Activated T-helper 17 cell treated with anti-CD3 and anti-CD28 coated beads, Interleukin-2, amount 50 U/mL, for 72 hours (primary cell): ENCODE measurements at regions not wholly inside any gene's neighbourhood (a gene's known extent, or its start where the extent isn't known, plus 50 kb on each side); places are given as distances from the start of the nearest gene placed in this dataset.
"Not testable (repeated sequence)": the region's sequence is repeated elsewhere in the genome, so short reads cannot be mapped to it uniquely, and the experiment has no call there.

Experiments
- ATAC-seq: fragments of 150-1000 bp; cut with Tn5 transposase; replicated peaks from 2 replicates; pipeline ENCODE4 v1.10.0; 2021; ENCODE audit warnings: mild to moderate bottlenecking, moderate library complexity
- H3K27ac Mint-ChIP-seq: one replicate; pipeline ENCODE4 v1.8.0; 2022; ENCODE audit warnings: mixed read lengths
- H3K27me3 Mint-ChIP-seq: one replicate; pipeline ENCODE4 v1.8.0; 2022; ENCODE audit warnings: mixed read lengths
- H3K36me3 Mint-ChIP-seq: one replicate; pipeline ENCODE4 v1.8.0; 2022; ENCODE audit warnings: low read depth, mild to moderate bottlenecking, mixed read lengths
- H3K4me1 Mint-ChIP-seq: one replicate; pipeline ENCODE4 v1.8.0; 2022; ENCODE audit warnings: mixed read lengths
- H3K4me3 Mint-ChIP-seq: one replicate; pipeline ENCODE4 v1.8.0; 2022; ENCODE audit warnings: mild to moderate bottlenecking, mixed read lengths
- H3K9me3 Mint-ChIP-seq: one replicate; pipeline ENCODE4 v1.8.0; 2022; ENCODE audit warnings: mixed read lengths

DNA sequence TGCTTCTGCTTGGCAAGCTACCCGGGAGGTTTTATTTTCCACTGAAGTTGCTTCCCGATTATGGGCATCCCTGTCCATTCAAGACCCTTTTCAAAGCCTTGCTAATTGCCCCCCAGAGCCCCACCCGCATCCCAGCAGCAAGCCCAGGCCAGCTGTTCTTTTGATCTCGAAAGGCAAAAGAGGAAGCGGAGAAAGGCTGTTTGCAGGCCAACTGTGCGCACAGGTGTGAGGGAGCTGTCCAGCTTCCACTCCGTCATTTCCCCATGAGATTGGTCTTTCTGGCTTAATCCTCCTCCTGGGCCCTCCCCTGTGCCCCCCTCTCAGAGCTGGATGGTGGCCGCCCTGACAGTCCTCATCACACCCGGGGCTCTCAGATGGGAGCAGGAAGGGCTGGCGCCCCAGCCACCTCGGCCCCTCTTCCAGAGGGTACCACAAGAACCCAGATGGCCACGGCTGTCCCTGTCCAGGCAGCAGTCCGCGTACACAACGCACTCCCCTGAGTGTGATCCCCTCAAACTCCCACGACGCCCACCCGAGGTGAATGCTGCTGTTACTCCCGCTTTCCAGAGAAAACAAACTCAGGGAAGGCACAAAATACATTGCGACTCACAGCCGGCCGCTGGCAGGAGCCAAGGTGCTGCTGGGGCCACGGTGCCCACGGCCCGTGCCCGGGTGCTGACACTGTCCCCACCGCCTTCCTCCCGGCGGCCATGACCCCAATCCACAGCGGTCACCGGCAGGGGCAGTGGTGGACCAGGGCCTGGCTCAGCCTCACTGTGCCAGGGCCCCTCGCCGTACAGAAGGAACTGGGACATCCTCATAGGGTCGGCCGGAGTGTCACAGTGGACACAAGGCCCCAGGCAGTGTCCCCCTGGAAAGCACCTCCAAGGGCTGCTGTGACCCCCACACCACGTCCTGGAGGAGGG lies 121.9 kb downstream of the CRYAA start:
- Mint-ChIP-seq H3K4me3 (no peak overlapping the region), H3K4me1 (no peaks in the 10 kb centered on the region), H3K9me3 (no peaks in the 10 kb centered on the region), H3K27me3 (no peaks in the 10 kb centered on the region), H3K27ac (no peak overlapping the region), H3K36me3 (no peaks in the 10 kb centered on the region)
- no peak for ATAC-seq

- no peak overlapping the region for H3K27ac Mint-ChIP-seq
- no peaks in the 10 kb centered on the region for H3K9me3 Mint-ChIP-seq
- H3K4me1 Mint-ChIP-seq, result no peaks in the 10 kb centered on the region
- H3K27me3 Mint-ChIP-seq, result no peaks in the 10 kb centered on the region
- no peak for ATAC-seq
- no peak overlapping the region for H3K4me3 Mint-ChIP-seq
- H3K36me3 Mint-ChIP-seq, result no peaks in the 10 kb centered on the region
These were observed 121.2 kb downstream of the CRYAA start for GRCh38 chr21:43289966-43290365.

DNA sequence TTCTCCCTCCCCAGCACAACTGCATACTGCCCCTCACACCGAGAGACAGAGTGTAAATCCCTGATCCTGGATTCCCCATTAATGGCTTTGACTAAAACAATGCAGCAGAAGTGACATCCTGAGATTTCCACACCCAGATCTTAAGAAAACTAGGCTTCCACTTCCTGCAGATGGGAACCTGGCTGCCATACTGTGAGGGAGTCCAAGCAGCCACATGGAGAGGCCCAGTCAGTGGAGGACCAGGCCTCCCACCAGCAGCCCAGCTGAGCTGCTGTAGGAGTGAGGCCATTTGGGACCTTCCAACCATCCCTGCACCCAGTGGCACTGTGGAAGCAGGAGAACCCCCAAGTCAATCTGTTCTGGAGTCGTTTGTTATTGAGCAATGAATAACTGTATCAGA lies 120.6 kb downstream of the CRYAA start:
- no peak overlapping the region for H3K27ac Mint-ChIP-seq
- no peak overlapping the region for H3K4me3 Mint-ChIP-seq
- no peaks in the 10 kb centered on the region for H3K9me3 Mint-ChIP-seq
- H3K27me3 Mint-ChIP-seq, result no peaks in the 10 kb centered on the region
- no peak for ATAC-seq
- H3K4me1 Mint-ChIP-seq, result no peaks in the 10 kb centered on the region
- H3K36me3 Mint-ChIP-seq, result no peaks in the 10 kb centered on the region

- no peak for ATAC-seq
- Mint-ChIP-seq H3K4me3 (no peak overlapping the region), H3K4me1 (no peaks in the 10 kb centered on the region), H3K27me3 (no peaks in the 10 kb centered on the region), H3K9me3 (no peaks in the 10 kb centered on the region), H3K27ac (no peak overlapping the region), H3K36me3 (no peaks in the 10 kb centered on the region)
These were observed 119.3 kb downstream of the CRYAA start for GRCh38 chr21:43287795-43288755.

DNA sequence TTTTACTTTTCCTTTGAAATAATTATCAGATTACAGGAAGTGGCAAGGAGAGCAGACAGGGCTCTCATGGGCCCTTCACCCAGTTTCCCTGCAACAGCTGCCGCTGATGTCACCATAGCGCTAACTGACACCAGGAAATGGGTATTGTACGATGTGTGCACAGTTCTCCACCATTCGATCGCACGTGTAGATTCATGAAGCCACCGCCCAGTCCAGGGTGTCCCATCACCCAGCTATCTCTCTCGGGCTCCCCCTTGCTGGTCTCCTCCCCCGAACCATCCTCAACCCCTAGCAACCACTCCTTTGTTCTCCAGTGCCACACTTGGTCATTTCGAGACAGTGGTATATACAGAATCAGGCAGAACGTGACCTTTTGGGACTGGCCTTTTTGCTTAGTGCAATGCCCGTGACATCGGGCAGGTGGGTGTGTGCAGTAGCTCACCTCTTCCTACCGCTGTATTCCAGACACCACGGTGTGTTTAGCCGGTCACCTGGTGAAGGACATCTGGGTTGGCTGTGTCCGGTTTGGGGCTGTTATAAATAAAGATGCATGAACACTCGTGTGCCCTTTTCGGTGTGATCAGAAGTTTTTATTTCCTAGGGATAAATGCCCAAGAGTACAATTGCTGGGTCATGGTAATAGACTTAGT lies 118.4 kb downstream of the CRYAA start:
- H3K36me3 Mint-ChIP-seq, result no peaks in the 10 kb centered on the region
- H3K27me3 Mint-ChIP-seq, result no peaks in the 10 kb centered on the region
- H3K27ac Mint-ChIP-seq, result no peak overlapping the region
- no peaks in the 10 kb centered on the region for H3K9me3 Mint-ChIP-seq
- H3K4me1 Mint-ChIP-seq, result no peaks in the 10 kb centered on the region
- no peak overlapping the region for H3K4me3 Mint-ChIP-seq
- peak; percentile 24 for ATAC-seq

GRCh38 chr21:43286196-43286595 lies 117.4 kb downstream of the CRYAA start:
- H3K4me3 Mint-ChIP-seq, result no peak overlapping the region
- ATAC-seq, result no peak
- H3K27ac Mint-ChIP-seq, result no peak overlapping the region

GRCh38 chr21:43284700-43285099 lies 115.9 kb downstream of the CRYAA start:
- Mint-ChIP-seq H3K4me3 (no peak overlapping the region), H3K36me3 (no peaks in the 10 kb centered on the region), H3K9me3 (no peaks in the 10 kb centered on the region), H3K4me1 (no peaks in the 10 kb centered on the region), H3K27ac (no peak overlapping the region), H3K27me3 (no peaks in the 10 kb centered on the region)
- no peak for ATAC-seq

More at GRCh38 chr21:43286196-43286595, 117.4 kb downstream of the CRYAA start:
- H3K9me3 Mint-ChIP-seq, result no peaks in the 10 kb centered on the region
- H3K4me1 Mint-ChIP-seq, result no peaks in the 10 kb centered on the region
- H3K27me3 Mint-ChIP-seq, result no peaks in the 10 kb centered on the region
- no peaks in the 10 kb centered on the region for H3K36me3 Mint-ChIP-seq

- Mint-ChIP-seq H3K9me3 (no peaks in the 10 kb centered on the region), H3K4me3 (no peak overlapping the region), H3K4me1 (no peaks in the 10 kb centered on the region), H3K27ac (no peak overlapping the region), H3K36me3 (no peaks in the 10 kb centered on the region), H3K27me3 (no peaks in the 10 kb centered on the region)
- ATAC-seq, result no peak
These were observed 115.4 kb downstream of the CRYAA start for GRCh38 chr21:43284238-43284637.

- H3K4me1 Mint-ChIP-seq, H3K27me3 Mint-ChIP-seq, ATAC-seq, H3K36me3 Mint-ChIP-seq, H3K27ac Mint-ChIP-seq, H3K9me3 Mint-ChIP-seq, H3K4me3 Mint-ChIP-seq: not testable (repeated sequence)
These were observed 115.1 kb downstream of the CRYAA start for GRCh38 chr21:43283925-43284221.

DNA sequence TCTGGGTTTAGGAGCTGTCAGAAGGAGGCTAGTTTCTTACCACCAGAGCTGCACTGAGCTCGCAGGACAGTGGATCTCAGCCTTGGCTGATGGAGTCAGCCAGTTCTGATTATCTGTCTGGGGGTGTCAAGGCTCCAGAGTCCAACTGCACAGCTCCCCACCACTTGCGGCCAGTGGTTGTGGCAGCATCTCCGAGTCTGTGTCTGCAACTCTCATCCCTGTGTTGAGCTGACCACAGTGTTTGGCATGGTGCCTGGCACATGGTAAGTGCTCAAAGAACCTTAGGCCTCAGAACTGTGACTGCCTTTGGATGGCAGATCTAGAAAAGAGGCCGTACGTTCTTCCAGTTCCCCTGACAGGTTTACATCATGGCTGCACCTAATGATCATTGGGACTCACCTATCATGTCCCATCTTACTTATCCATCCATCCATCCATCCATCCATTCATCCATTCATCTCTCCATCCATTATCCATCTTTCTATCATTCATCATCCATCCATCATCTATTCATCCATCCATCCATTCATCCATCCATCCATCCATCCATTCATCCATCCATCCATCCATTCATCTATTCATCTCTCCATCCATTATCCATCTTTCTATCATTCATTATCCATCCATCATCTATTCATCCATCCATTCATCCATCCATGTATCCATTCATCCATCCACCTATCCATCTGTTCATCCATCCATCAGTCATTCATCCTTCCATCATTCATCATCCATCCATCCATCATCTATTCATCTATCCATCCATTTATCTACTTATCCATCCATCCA lies 114.5 kb downstream of the CRYAA start:
- Mint-ChIP-seq H3K4me3 (no peak overlapping the region), H3K27ac (no peak overlapping the region), H3K4me1 (no peaks in the 10 kb centered on the region), H3K27me3 (no peaks in the 10 kb centered on the region), H3K9me3 (no peaks in the 10 kb centered on the region), H3K36me3 (no peaks in the 10 kb centered on the region)
- ATAC-seq, result no peak

DNA sequence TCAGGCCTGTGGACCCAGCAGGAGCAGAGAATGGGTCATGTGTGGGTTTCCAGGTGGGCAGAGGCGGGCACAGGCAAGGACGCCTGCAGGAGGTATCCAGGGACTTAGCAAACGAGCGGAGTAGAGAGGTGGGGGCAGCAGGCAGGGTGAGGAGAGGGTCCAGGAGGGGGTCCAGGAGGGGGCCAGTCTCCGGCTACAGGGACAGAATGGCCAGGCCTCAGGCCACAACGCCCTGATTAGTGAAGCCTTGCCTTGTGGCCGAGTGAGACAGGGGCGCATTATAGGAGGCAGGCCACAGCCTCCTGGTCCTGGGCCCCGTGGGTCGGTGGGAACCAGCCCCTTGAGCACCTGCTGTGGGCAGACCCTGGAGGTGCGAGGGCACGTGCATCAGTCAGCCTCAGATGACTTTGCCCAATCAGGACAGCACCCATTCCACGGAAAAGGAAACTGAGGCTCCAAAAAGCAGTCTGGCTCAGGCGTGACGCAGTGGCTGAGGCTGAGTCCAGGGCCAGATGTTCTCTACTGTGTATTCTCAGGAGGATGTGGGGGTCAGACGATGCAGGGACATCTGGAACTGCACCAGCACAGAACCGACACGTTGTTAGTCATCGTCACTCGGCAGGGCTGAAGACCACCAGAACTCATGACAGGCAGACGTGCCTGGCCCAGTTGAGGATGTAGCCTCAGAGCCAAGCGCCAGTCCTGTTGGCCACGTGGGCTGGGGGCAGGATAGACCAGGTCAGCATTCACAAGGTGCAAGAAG lies 113.7 kb downstream of the CRYAA start:
- Mint-ChIP-seq H3K27ac (no peak overlapping the region), H3K4me3 (no peak overlapping the region), H3K36me3 (no peaks in the 10 kb centered on the region), H3K9me3 (no peaks in the 10 kb centered on the region), H3K27me3 (no peaks in the 10 kb centered on the region), H3K4me1 (no peaks in the 10 kb centered on the region)
- no peak for ATAC-seq

DNA sequence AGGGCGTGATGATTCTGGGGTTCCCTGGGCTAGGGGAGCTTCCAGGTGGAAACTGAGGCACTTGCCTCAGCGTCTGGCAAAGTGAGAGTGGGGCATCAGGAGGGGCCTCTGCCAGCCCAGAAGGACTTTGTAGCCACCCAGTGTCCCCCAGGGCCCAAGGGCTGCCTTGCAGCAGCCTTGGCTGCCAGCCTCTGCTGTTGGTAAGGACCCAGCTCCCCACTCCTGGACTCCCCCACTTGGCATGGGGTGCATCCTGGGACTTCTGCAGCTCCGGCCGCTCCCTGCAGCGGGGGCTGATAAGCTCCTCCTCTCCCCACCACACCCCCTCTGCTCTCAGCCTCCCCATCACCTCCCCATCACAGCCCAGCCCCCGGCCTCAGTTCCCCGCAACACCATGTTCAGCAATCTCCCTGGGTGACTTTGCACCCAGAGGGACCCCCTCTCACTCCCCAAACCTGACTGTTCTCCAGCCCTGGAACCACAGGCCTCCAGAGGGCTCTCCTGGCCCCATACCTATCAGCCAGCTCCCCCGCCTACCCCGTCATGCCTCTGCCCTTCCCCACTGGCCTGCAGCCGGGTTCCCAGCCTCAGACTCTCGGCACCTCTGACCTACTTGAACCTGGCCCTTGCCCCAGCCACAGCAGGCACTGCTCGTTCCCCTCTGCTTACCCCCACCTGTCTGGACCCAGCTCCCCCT lies 113.0 kb downstream of the CRYAA start:
- Mint-ChIP-seq H3K4me3 (no peak overlapping the region), H3K9me3 (no peaks in the 10 kb centered on the region), H3K4me1 (no peaks in the 10 kb centered on the region), H3K36me3 (no peaks in the 10 kb centered on the region), H3K27ac (no peak overlapping the region), H3K27me3 (no peaks in the 10 kb centered on the region)
- ATAC-seq, result no peak
